ENCODE measurements at regions not wholly inside any gene's neighbourhood (a gene's known extent, or its start where the extent isn't known, plus 50 kb on each side); places are given as distances from the start of the nearest gene placed in this dataset.
"Not testable (repeated sequence)": the region's sequence is repeated elsewhere in the genome, so short reads cannot be mapped to it uniquely, and the experiment has no call there.

DNA sequence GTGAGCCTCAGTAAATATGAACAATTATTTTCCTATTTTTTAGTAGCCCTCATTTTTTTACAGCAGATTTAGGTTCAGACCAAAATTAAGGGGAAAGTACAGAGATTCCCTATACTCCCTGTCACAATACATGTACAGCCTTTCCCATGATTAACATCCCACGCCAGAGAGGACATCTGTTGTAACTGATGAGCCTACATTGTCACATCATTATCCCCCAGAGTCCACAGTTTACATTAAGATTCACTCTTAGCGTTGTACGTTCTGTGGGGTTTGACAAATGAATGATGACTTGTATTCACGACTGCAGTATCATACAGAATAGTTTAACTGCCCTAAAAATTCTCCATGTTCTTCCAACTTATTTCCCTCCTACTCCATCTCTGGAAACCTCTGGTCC is 262.3 kb upstream of the MSX2 start:
- DNase-seq (ENCODE audit: extremely low read depth in 1 of 2, low read depth in 1 of 2) = no peak

GRCh38 chr5:174464504-174465165 is 259.7 kb upstream of the MSX2 start:
- no peak for DNase-seq (ENCODE audit: extremely low read depth in 1 of 2, low read depth in 1 of 2)

- DNase-seq (ENCODE audit: extremely low read depth in 1 of 2, low read depth in 1 of 2) = not testable (repeated sequence)
Observed at GRCh38 chr5:174471528-174471927, 252.9 kb upstream of the MSX2 start.

- no peak for DNase-seq (ENCODE audit: extremely low read depth in 1 of 2, low read depth in 1 of 2)
Observed at GRCh38 chr5:174472956-174473355, 251.4 kb upstream of the MSX2 start.

DNA sequence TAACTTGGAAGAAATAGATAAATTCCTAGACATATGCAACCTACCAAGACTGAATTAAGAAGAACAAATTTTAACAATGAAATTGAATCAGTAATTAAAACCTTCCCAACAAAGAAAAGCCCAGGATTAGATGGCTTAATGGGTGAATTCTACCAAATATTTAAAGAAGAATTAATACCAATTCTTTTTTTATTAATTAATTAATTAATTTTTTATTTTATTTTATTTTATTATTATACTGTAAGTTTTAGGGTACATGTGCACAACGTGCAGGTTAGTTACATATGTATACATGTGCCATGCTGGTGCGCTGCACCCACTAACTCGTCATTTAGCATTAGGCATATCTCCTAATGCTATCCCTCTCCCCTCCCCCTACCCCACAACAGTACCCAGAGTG is 248.4 kb upstream of the MSX2 start:
- not testable (repeated sequence) for DNase-seq (ENCODE audit: extremely low read depth in 1 of 2, low read depth in 1 of 2)

- DNase-seq (ENCODE audit: extremely low read depth in 1 of 2, low read depth in 1 of 2) = no peak
Observed at GRCh38 chr5:174479325-174479724, 245.1 kb upstream of the MSX2 start.

DNA sequence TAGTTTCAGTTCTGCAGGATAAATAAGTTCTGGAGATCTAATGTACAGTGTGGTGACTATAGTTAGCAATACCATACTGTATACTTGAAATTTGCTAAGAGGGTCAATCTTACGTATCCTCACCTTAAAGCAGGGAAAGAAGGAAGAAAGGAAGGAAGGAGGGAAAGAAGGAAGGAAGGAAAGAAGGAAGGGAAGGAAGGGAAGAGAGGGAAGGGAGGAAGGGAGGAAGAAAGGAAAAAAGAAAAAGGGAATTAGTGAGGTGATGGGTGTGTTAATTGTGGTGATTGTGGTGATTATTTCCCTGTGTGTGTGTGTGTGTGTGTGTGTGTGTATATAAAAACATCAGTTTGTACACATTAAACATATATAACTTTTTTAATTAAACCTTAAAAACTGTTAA is 242.6 kb upstream of the MSX2 start:
- DNase-seq (ENCODE audit: extremely low read depth in 1 of 2, low read depth in 1 of 2) = no peak

GRCh38 chr5:174482607-174483024 is 241.8 kb upstream of the MSX2 start:
- no peak for DNase-seq (ENCODE audit: extremely low read depth in 1 of 2, low read depth in 1 of 2)

GRCh38 chr5:174483411-174483810 is 241.0 kb upstream of the MSX2 start:
- DNase-seq (ENCODE audit: extremely low read depth in 1 of 2, low read depth in 1 of 2) = no peak

GRCh38 chr5:174489215-174489614 is 235.2 kb upstream of the MSX2 start:
- DNase-seq (ENCODE audit: extremely low read depth in 1 of 2, low read depth in 1 of 2) = no peak

DNA sequence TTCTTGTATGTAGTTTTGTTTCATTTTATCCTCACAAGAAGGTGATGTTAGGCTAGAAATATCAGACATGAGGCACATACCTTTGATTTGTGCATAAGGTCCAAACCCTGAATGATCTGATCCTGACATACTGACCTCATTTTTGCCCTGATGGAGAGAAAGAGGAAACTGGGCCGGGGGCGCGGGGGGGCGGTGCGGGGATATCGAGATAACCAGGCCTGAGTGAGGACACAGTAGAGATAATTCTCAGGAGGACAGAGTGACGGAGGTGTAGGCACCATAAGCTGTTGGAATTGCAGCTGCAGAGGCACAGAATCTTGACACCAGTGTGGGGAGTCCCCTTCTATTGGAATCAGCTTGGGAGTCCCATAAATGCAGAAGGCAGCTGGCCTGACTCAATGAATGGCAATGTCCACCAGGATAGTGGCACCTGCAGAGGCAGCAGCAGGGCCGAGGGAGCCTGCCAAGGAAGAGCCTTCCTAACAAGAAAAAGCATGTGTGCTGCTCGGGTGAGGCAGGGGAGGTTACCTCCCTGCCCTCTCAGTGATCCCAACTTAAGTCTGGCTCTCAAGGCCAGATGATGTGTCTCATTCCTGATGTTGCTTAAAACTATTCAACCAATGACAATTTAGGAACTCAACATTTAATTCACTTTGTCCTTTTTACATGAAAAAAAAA is 234.3 kb upstream of the MSX2 start:
- no peak for DNase-seq (ENCODE audit: extremely low read depth in 1 of 2, low read depth in 1 of 2)

DNA sequence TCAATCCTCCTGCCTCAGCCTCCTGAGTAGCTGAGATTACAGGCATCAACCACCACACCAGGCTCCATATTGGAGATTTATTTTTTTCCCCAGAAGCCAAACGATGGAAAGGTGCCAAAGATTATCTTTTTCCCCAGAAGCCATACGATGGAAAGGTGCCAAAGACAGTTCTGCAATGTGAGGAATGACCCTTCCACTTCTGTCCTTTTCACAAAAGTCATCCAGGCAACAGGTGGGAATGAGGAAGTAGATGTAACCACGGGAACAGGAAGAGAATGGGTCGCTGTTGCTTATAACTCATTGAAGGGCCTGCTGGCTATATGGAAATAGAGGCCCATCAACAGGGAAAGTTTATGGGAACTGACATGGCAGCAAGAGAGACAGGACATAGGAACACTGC is 233.7 kb upstream of the MSX2 start:
- no peak for DNase-seq (ENCODE audit: extremely low read depth in 1 of 2, low read depth in 1 of 2)

GRCh38 chr5:174491265-174491664 is 233.1 kb upstream of the MSX2 start:
- no peak for DNase-seq (ENCODE audit: extremely low read depth in 1 of 2, low read depth in 1 of 2)

- DNase-seq (ENCODE audit: extremely low read depth in 1 of 2, low read depth in 1 of 2) = no peak
Observed at GRCh38 chr5:174491761-174492350, 232.5 kb upstream of the MSX2 start.

DNA sequence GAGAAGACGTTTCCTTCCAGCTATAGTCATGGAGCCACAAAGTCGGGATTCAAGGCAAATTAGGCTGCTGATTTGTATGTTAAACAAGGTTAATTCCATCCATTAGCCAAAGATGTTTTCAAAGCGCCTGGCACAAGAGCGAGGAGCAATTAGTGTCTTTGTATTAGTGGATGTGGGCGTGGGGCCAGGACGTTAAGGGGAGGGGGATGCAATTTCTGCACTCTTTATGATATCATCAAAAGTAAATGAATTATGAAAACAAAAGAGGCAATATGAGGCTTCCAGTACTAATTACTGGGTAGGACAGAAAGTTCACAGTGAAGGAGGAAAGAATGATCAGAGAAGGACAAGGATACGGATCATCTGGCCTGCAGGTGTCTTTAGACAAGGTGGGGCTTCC is 230.9 kb upstream of the MSX2 start:
- no peak for DNase-seq (ENCODE audit: extremely low read depth in 1 of 2, low read depth in 1 of 2)

DNA sequence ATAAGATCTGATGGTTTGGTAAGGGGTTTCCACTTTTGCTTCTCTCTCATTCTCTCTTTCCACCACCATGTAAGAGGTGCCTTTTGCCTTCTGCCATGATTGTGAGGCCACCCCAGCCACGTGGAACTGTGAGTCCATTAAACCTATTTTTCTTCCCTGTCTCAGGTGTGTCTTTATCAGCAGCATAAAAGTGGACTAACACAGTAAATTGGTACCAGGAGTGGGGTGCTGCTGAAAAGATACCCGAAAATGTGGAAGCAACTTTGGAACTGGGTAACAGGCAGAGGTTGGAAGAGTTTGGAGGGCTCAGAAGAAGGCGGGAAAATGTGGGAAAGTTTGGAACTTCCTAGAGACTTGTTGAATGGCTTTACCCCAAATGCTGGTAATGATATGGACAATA is 226.4 kb upstream of the MSX2 start:
- not testable (repeated sequence) for DNase-seq (ENCODE audit: extremely low read depth in 1 of 2, low read depth in 1 of 2)

DNA sequence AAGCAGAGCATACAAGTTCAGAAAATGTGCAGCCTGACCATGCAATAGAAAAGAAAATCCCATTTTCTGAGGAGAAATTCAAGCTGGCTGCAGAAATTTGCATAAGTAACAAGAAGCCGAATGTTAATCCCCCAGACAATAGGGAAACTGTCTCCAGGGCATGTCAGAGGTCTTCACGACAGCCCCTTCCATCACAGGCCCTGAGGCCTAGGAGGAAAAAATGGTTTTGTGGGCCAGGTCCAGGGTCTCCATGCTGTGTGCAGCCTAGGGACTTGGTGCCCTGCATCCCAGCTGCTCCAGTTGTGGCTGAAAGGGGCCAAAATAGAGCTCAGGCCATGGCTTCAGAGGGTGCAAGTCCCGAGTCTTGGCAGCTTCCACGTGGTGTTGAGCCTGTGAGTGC is 225.8 kb upstream of the MSX2 start:
- not testable (repeated sequence) for DNase-seq (ENCODE audit: extremely low read depth in 1 of 2, low read depth in 1 of 2)

DNA sequence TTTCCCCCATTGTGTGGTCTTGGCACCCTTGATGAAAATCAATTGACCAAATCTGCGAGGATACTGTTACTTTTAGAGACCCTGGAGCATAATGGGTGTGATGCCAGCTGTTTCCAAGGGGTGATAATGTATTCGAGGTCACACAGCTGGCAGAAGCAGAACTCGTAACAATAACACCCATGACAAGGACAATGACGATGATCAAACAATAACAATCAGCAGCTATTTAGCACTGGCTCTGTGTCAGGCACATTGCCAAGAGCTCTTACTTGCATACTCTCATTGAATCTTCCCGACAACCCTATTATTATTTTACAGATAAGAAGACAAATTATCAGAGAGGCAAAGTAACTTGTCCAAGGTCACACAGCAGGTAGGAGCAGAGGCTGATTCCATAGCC is 223.7 kb upstream of the MSX2 start:
- no peak for DNase-seq (ENCODE audit: extremely low read depth in 1 of 2, low read depth in 1 of 2)

DNA sequence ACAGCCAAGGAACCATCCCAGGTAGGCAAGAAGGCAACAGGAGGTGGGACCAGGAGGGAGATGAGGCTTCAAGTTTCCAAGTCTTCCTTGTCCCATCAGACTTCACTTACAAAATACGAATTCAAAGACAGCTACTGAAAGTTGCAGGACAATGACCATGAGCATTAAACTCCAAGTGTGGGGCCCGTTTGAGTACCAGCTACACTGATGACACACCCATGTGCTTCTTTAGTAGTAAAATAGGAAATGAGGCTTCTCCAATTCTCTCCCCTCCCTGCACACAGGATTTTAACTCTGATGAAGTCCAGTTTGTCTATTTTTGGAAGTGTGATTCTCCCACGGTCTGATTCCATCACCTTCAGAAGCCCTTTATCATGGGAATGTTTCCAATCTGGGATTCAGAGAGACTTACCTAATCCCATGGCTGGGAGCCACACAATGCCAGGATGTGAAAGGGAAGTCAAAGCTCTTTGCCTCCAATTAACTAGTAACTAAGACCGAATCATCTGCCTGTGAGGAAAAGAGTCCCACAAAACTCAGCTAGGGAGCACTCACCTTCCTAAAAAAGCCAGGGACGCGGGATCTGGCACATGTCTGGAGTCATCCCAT is 222.8 kb upstream of the MSX2 start:
- DNase-seq (ENCODE audit: extremely low read depth in 1 of 2, low read depth in 1 of 2) = no peak

GRCh38 chr5:174503086-174503460 is 221.3 kb upstream of the MSX2 start:
- no peak for DNase-seq (ENCODE audit: extremely low read depth in 1 of 2, low read depth in 1 of 2)

DNA sequence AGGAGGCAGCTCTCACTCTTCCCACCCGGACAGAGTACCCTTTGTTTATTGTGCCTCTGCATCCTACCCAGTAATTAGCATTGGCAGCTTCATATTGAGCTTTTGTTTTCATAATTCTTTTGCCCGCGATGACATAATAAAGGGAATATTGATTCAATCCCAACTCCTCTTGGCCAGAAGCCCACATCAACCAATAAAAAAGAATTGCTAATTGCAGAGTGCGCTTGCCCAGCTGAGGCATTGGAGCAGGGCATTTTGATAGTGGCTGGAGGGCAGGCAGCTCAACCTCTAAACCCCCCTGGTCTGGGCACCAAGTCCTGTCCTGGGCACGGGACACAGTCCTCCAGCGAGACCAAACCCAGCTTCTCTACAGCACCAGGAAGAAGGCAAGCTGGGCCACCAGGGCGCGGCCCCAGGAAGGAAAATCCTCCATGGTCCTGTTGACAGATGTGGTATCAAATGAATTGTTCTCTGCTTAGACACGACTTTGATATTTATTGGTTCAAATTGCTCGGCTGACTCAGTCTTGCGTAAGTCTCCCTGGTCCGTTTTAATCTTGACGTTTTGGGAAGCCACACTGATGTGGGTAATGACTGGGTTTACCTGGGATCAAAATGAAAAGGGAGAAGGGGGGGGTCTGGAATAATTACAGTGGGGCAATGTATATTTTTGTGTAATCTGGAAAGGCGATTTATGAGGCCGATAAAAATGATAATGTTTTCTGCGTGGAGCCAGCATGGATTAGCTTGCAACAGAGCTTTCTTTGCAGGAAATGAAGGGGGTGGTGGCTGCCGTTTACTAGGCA is 220.7 kb upstream of the MSX2 start:
- no peak for DNase-seq (ENCODE audit: extremely low read depth in 1 of 2, low read depth in 1 of 2)

All from activated CD8-positive, alpha-beta memory T cell treated with anti-CD3 and anti-CD28 coated beads for 1 hour (primary cell).